HepG2 (cell line): ENCODE measurements at regions not wholly inside any gene's neighbourhood (a gene's known extent, or its start where the extent isn't known, plus 50 kb on each side); places are given as distances from the start of the nearest gene placed in this dataset.

ENCODE experiments used
- ATAC-seq: fragments of 200-7000 bp; cut with Tn5 transposase; 3 replicates; pipeline ENCODE4 v1.9.1; 2020; ENCODE audit warnings: mild to moderate bottlenecking, moderate library complexity
- BruUV-seq: library from RNA; stranded (reverse); fragments of 400-500 nt; replicated peaks from 2 replicates; lab custom pipeline; 2021; lab: Mats Ljungman, UMichigan
- CTCF ChIA-PET: fragments of 300-600 bp; formaldehyde crosslinking; extraction: SDS; loops from one replicate; lab custom pipeline; 2021; ENCODE audit warnings: low total read pairs, inconsistent platforms, low intra/inter-chr PET ratio; lab: Yijun Ruan, JAX
- POLR2A ChIA-PET: fragments of 350-600 bp; sonication (Branson Sonifier 250); formaldehyde crosslinking; loops from one replicate; lab custom pipeline; 2020; ENCODE audit warnings: antibody characterized with exemption, inconsistent platforms; lab: Yijun Ruan, JAX
- DNase-seq: peaks from one replicate; pipeline ENCODE4 v3.0.0-alpha.2; 2015; ENCODE audit warnings: low spot score
- FAIRE-seq: peaks from 3 replicates; lab custom pipeline; 2011; peaks lifted over from hg19 to GRCh38; lab: Jason Lieb, UNC
- H2AFZ ChIP-seq: one replicate; pipeline ENCODE4 v1.6.1; 2011; ENCODE audit warnings: low read length, inconsistent platforms
- H3K27ac ChIP-seq: fragments of 300-600 bp; 3 replicates; pipeline ENCODE4 v1.8.0; 2011; ENCODE audit warnings: mixed run types, mild to moderate bottlenecking, mixed read lengths, low read length, inconsistent platforms; ENCODE audit not compliant: insufficient read depth; ENCODE audit errors: extremely low read length
- H3K27me3 ChIP-seq, 2 experiments: fragments of 200-600 bp in 1 of 2; 2 replicates in 1 of 2; 3 replicates in 1 of 2; pipeline versions ENCODE4 v1.6.0 to v1.8.0; 2011; ENCODE audit warnings: low read length in 2 of 2, mild to moderate bottlenecking in 2 of 2, moderate library complexity in 2 of 2, inconsistent platforms in 1 of 2; ENCODE audit not compliant: insufficient read depth in 2 of 2, control insufficient read depth in 1 of 2
- H3K36me3 ChIP-seq, 2 experiments: fragments of 200-600 bp in 1 of 2; replicated peaks in 1 of 2; 2 replicates in 1 of 2; 3 replicates in 1 of 2; pipeline versions ENCODE4 v1.5.1 to v1.8.0; 2011; ENCODE audit warnings: low read length in 2 of 2, inconsistent platforms in 1 of 2; ENCODE audit not compliant: insufficient read depth in 2 of 2, control insufficient read depth in 1 of 2
- H3K4me1 ChIP-seq: 2 replicates; pipeline ENCODE4 v1.5.1; 2012; ENCODE audit warnings: low read length, inconsistent platforms; ENCODE audit not compliant: insufficient read depth
- H3K4me2 ChIP-seq: 2 replicates; pipeline ENCODE4 v1.6.0; 2011; ENCODE audit warnings: low read depth, low read length, inconsistent platforms
- H3K4me3 ChIP-seq, 3 experiments: fragments of 200-600 bp in 1 of 3; sonication (generic), shearing (Covaris generic) in 1 of 3; replicated peaks in 1 of 3; 2 replicates each; pipeline ENCODE4 v1.5.1; 2011 to 2016; ENCODE audit warnings: low read length in 3 of 3, inconsistent platforms in 2 of 3, low read depth in 2 of 3, mild to moderate bottlenecking in 2 of 3, control low read depth in 1 of 3, mixed read lengths in 1 of 3; ENCODE audit not compliant: insufficient read depth in 1 of 3
- H3K79me2 ChIP-seq: one replicate; pipeline ENCODE4 v1.6.1; 2011; ENCODE audit warnings: low read length, inconsistent platforms; ENCODE audit not compliant: insufficient read depth
- H3K9ac ChIP-seq: 2 replicates; pipeline ENCODE4 v1.6.0; 2011; ENCODE audit warnings: mild to moderate bottlenecking, low read depth, low read length, inconsistent platforms; ENCODE audit not compliant: insufficient read depth
- H3K9me3 ChIP-seq: 2 replicates; pipeline ENCODE4 v1.5.1; 2012; ENCODE audit warnings: mild to moderate bottlenecking, low read length
- H4K20me1 ChIP-seq: 2 replicates; pipeline ENCODE4 v1.6.0; 2011; ENCODE audit warnings: inconsistent platforms, mild to moderate bottlenecking, low read length, moderate library complexity; ENCODE audit not compliant: insufficient read depth
- HDAC1 ChIP-seq: sonication (generic); formaldehyde crosslinking; IDR thresholded peaks from 2 replicates; pipeline ENCODE4 v1.5.1; 2020; ENCODE audit warnings: mild to moderate bottlenecking, missing genetic modification reagents
- MED8 ChIP-seq: sonication (generic); formaldehyde crosslinking; IDR thresholded peaks from 2 replicates; pipeline ENCODE4 v1.8.1; 2023; ENCODE audit warnings: mild to moderate bottlenecking, missing genetic modification reagents; ENCODE audit not compliant: insufficient replicate concordance
- MNT ChIP-seq: fragments of 450-650 bp; IDR thresholded peaks from 2 replicates; pipeline ENCODE4 v1.6.1; 2016
- PATZ1 ChIP-seq: sonication (generic); formaldehyde crosslinking; IDR thresholded peaks from 2 replicates; pipeline ENCODE4 v1.4.0; 2020; ENCODE audit warnings: missing genetic modification reagents
- RAD21 ChIP-seq: fragments of 450-650 bp; formaldehyde crosslinking; IDR thresholded peaks from 2 replicates; pipeline ENCODE4 v1.5.0; 2020; ENCODE audit warnings: mild to moderate bottlenecking
- ZBED4 ChIP-seq: sonication (generic); formaldehyde crosslinking; IDR thresholded peaks from 2 replicates; pipeline ENCODE4 v1.4.0; 2020; ENCODE audit warnings: missing genetic modification reagents, borderline replicate concordance
- ZNF512 ChIP-seq: sonication (generic); formaldehyde crosslinking; IDR thresholded peaks from 2 replicates; pipeline ENCODE4 v1.4.0; 2020; ENCODE audit warnings: mild to moderate bottlenecking, missing genetic modification reagents
- ZNF776 ChIP-seq: sonication (generic); formaldehyde crosslinking; IDR thresholded peaks from 2 replicates; pipeline ENCODE4 v1.4.0; 2020; ENCODE audit warnings: mild to moderate bottlenecking, missing genetic modification reagents
- WGBS: methylation state at CpG from one replicate; pipeline ENCODE4 v1.1.6; 2017; ENCODE audit warnings: low lambda C conversion rate; 5-methylcytosine and 5-hydroxymethylcytosine counted together
- in situ Hi-C: cut with HindIII; loops from 2 replicates; pipeline ENCODE4 v1.10.0; 2017; ENCODE audit warnings: low pct_unique_long_range_greater_than_20kb; ENCODE audit not compliant: extremely low pct_ligation_motif_present
- intact Hi-C: fragments of 100-400 bp; cut with micrococcal nuclease; formaldehyde crosslinking; loops from one replicate; pipeline ENCODE4 v1.10.0; 2022; ENCODE audit not compliant: unreplicated experiment

- no peak for TF ChIP-seq ZBED4 (CRISPR knock-in tag)
- TF ChIP-seq ZNF512: no peak
- no peak for TF ChIP-seq PATZ1 (CRISPR knock-in tag)
- TF ChIP-seq ZNF776 (CRISPR knock-in tag): no peak
- TF ChIP-seq, all 625 proteins: peak for 0
These were observed 95.8 kb upstream of the UBE2E1 start (continued) for GRCh38 chr3:23709987-23710386.

GRCh38 chr3:23710555-23710954, 95.2 kb upstream of the UBE2E1 start:
- in situ Hi-C loops: no loop called here
- peaks cover 2 to 24% of the 10 kb centered on the region in 2 experiments; a peak in 2 of 5 replicates for H3K27me3 ChIP-seq
- H3K9me3 ChIP-seq: no peaks in the 10 kb centered on the region
- no peaks in the 10 kb centered on the region for H3K79me2 ChIP-seq
- H3K36me3 ChIP-seq: no peaks in the 10 kb centered on the region
- CTCF ChIA-PET: no interaction called here
- no peak overlapping the region for H3K4me3 ChIP-seq
- 32% methylated on average over 9 of the region's 9 CpGs for WGBS
- no peak for DNase-seq
- no peak overlapping the region for H3K4me2 ChIP-seq
- H3K4me1 ChIP-seq: no peaks in the 10 kb centered on the region
- no peak overlapping the region for H3K27ac ChIP-seq
- H3K9ac ChIP-seq: no peak overlapping the region
- peak; percentile 44 for TF ChIP-seq MNT
- TF ChIP-seq HDAC1 (CRISPR knock-in tag): no peak
- no peak for TF ChIP-seq MED8 (CRISPR knock-in tag)
- TF ChIP-seq RAD21: no peak
- TF ChIP-seq, all 625 proteins: peak for 1
- FAIRE-seq (no peak), ATAC-seq (no peak)
- H4K20me1 ChIP-seq: no peaks in the 10 kb centered on the region
- no TSS peak for BruUV-seq
- POLR2A ChIA-PET: no interaction called here
- H2AFZ ChIP-seq: no peak overlapping the region
- intact Hi-C loops: no loop called here
